Fibroblast of gingiva (primary cell): ENCODE measurements at regions not wholly inside any gene's neighbourhood (a gene's known extent, or its start where the extent isn't known, plus 50 kb on each side); places are given as distances from the start of the nearest gene placed in this dataset.

Experiments
- DNase-seq: peaks from one replicate; pipeline ENCODE4 v3.0.0-alpha.2; 2011; ENCODE audit warnings: low read depth

DNA sequence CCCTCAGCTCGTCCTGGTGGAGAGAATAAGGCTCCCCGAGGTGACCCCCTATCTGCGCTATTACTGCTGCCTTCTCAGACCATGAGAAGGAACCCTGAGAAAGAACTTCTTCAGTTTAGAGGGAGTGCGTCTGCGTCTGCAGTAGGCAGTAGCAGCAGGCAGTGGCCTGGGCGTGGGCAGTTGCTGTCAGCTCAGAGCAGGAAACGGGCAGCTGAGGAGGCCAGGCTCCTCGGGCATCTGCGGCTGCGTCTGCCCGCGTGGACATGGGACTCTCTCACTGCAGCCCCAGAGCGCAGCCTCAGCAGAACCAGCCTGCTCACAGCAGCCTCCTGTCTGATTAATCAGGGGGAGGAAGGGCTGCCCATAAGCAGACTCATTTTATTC lies 49.8 kb upstream of the FCN1 start:
- DNase-seq = no peak

DNA sequence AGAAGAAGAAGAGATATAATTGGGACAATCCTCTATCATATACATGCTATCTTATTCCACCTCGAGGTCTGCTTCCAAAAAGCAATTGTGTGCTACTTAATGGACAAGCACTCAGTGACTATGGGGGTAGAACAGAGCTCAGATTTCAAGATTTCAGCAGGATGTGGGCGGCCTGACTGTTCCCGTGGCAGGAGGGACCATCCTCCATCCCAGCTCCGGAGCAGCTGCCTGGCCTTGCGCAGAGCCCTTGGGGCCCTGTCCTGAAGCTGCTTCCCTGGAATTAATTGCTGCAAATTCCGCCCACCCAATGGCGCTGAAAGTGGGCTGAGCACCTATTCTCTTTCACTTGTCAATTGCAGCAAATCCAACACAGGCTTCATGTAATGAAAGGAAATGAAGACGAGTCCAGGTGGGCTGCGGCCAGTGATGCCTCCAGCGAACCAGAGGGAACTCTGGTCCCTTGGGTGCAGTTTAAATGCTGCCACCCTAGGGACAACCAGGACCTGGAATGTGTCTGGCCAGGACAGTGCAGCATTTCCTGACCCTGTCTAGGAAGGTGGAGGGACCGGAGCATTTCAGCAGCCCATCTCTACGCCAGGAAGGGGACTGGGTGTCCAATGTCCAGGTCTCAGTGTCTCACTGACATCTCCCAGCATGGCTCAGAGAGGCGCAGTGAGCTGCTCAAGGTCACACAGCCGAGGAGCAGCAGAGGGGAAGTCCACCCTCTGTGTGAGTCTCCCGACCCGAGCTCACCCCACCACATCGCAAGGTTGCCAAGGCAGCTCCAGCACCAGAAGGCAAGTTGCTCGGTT lies 50.5 kb upstream of the FCN1 start:
- DNase-seq = no peak

- no peak for DNase-seq
Measured at GRCh38 chr9:134968823-134969090, 51.0 kb upstream of the FCN1 start.

GRCh38 chr9:134969156-134970045 lies 51.7 kb upstream of the FCN1 start:
- no peak for DNase-seq

DNA sequence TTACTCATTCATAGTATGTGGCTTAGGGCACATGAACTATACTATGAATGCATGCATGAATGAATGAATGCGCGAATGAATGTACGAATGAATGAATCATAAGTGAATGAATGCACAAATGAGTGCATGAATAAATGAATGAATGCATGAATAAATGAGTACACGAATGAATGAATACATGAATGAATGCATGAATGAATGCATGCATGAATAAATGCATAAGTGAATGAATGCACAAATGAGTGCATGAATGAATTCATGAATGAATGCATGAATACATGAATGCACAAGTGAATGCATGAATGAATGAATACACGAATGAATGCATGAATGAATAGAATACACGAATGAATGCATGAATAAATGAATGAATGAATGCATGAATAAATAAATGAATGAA lies 52.5 kb upstream of the FCN1 start:
- DNase-seq = no peak

GRCh38 chr9:134970719-134971118 lies 53.0 kb upstream of the FCN1 start:
- DNase-seq = no peak

DNA sequence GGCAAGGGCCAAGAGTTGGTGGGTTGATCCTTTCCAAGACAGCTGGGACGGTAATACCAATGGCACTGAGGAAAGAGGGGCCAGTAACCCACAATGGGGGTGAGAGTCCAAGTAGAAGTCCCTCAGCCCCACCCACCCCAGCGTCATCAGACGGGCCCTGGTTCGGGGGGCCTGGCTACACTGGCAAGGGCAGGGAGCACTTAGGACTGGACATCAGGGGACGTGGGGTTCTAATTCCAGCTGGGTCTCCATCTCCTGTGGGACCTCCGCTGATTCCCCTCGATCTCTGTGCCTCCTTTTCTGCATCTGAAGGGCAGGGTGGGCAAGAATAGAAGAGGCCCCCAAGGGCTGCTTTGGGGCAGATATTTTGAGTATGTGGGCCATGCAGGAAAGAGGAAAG lies 53.5 kb upstream of the FCN1 start:
- no peak for DNase-seq

GRCh38 chr9:134971696-134972095 lies 54.0 kb upstream of the FCN1 start:
- DNase-seq = no peak

DNA sequence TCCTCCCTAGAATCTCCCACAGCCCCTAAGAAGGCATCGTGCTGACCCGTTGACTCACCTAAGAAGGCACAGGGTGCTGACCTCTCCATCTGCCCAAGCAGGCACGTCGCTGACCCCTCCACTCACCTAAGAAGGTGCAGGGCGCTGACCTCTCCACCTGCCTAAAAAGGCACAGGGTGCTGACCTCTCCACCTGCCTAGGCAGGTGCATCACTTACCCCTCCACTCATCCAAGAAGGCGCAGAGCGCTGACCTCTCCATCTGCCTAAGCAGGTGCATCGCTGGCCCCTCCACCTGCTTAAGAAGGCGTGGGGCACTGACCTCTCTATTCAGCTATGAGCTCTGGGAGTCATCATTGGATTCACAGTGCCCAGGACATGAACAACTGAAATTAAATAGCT lies 54.4 kb upstream of the FCN1 start:
- DNase-seq = no peak

GRCh38 chr9:134975253-134975652 lies 57.5 kb upstream of the FCN1 start:
- no peak for DNase-seq

DNA sequence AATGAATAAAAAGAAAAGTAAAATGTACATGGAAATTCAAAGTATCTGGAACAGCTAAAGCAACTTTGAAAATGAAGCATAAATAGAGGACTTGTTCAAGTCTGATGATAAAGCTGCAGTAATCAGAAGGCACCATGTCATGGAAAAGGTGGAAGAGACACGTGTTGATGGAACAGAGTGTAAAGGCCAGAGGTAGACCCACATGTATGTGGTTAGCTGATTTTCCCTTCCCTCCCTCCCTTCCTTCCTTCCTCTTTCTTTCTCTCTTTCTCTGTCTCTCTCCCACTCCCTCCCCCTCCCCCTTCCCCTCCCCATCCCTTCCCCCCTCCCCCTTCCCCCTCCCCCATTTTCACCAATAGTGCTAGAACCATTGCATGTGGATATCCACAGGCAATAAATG lies 58.7 kb upstream of the FCN1 start:
- DNase-seq = no peak

GRCh38 chr9:134978272-134978671 lies 60.6 kb upstream of the FCN1 start:
- DNase-seq = no peak

DNA sequence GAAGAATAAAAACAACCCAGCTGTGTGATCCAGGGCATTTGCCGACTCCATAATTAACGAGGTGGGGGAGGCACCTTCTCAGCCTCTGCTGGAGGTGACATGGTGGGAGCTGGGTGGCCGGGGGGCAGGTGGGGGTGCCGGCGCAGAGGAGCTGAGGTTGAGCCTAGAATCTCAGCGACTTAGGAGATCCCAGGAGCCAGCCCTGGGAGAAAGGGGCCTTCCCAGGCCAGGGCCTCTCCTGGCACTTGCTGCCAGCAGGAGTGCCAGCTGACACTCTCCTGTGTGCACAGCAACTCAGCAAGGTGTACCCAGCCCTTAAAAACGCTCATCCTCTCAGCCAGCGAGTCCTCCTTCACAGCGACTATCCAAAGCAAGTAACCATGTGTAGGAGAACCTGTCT lies 62.8 kb upstream of the FCN1 start:
- no peak for DNase-seq

DNA sequence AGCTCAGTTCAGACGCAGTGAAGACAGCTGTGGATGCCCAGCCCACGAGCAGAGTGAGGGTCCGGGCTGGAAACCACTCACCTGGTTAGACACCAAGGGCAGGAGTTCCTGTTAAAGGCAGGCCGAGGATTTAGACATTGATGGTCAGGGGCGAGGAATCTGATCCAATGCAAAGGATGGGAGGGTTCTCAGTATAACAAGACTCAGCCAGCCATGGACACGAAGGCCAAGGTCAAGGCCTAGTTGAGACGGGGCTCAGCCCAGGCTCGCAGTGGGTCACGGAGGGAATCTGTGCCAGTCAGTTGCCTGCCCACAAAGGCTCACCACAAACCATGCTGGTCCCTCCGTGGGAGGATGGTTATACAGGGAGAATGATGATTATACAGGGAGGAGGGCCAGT lies 63.3 kb upstream of the FCN1 start:
- DNase-seq = no peak

DNA sequence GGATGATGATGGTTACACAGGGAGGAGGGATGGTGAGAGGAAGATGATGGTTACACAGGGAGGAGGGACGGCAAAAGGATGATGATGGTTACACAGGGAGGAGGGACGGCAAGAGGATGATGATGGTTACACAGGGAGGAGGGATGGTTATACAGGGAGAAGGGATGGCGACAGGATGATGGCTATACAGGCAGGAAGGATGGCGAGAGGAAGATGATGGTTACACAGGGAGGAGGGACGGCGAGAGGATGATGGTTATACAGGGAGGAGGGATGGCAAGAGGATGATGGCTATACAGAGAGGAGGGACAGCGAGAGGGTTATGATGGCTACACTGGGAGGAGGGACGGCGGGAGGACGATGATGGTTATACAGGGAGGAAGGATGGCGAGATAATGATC lies 64.1 kb upstream of the FCN1 start:
- DNase-seq = no peak

DNA sequence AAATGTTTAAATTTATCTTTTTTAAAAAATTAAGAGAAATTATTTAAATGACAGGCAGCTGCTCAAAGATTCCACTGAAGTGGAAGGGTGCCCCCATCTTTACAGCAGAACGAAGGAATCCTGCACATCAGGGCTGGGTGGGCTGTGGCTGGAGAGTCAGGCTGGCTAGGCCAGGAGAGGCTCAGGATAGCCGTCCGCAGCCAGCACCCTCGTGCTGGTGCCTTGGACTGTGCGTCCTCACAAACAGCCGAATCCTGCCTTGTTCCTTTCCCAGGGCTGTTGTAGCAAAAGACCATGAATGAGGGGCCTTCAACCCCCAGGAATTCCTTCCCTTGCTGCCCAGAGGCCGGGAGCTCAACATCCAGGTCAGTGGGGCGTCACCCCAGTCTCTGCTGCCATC lies 64.6 kb upstream of the FCN1 start:
- no peak for DNase-seq

DNA sequence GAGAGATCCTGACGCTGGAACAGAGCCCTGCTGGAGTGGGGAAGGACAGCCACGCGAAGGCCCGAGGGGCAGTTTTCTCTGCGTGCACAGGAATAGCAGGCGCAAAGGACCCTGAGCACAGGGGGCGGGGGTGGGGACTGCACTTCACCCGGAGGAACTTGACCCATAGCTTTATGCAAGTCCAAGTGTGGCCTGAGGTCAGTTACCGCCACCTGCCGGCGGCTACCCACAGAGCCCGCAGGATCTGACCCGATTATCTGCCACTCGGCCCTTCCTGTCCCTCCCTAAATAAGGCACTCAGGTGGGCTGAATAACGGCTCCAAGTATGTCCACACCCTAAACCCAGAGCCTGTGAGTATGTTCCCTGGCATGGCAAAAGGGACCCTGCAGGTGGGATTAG lies 65.4 kb upstream of the FCN1 start:
- DNase-seq = no peak

GRCh38 chr9:134983506-134984371 lies 66.0 kb upstream of the FCN1 start:
- DNase-seq = no peak

GRCh38 chr9:134984372-134985265 lies 66.9 kb upstream of the FCN1 start:
- DNase-seq = no peak

DNA sequence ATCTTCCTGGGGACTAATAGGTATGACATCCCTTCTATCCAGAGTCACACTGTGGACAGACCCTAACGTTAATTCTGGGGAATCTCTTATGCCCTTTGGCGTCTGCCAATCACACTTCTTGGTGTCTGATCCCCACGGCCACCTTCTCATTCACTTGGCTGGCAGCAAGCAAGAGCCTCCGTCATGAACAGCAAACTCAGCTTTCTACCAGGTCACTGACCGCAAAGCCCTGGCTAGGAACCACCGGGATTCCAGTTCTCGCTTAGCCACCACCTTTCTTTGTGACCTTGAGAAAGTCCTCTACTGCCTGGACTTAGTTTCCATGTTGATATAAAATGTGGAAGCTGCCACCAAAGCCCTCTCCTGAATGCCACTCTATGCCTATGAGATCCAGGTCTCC lies 67.7 kb upstream of the FCN1 start:
- no peak for DNase-seq

DNA sequence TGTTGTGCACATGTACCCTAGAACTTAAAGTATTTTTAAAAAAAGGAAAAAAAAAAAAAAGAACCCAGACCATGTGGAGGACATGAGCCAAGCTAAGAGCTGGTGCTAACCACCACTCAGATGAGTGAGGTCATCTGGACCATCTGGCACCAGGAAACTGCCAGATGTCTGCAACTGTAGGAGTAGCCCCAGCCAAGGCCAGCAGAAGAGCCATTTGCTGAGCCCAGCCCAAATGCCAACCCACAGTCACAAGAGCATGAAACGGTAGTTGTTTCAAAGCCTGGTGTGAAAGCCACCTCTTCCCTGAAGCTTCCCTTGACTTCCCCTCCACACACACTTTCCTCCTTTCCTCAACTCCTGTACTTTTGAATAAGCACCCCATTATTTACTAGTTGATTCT lies 69.2 kb upstream of the FCN1 start:
- no peak for DNase-seq

GRCh38 chr9:134987376-134987775 lies 69.7 kb upstream of the FCN1 start:
- DNase-seq = no peak
